ENCODE measurements at regions not wholly inside any gene's neighbourhood (a gene's known extent, or its start where the extent isn't known, plus 50 kb on each side); places are given as distances from the start of the nearest gene placed in this dataset.

GRCh38 chr3:115409596-115409995 lies 213.7 kb upstream of the GAP43 start:
- TF ChIP-seq, protein P1, sequence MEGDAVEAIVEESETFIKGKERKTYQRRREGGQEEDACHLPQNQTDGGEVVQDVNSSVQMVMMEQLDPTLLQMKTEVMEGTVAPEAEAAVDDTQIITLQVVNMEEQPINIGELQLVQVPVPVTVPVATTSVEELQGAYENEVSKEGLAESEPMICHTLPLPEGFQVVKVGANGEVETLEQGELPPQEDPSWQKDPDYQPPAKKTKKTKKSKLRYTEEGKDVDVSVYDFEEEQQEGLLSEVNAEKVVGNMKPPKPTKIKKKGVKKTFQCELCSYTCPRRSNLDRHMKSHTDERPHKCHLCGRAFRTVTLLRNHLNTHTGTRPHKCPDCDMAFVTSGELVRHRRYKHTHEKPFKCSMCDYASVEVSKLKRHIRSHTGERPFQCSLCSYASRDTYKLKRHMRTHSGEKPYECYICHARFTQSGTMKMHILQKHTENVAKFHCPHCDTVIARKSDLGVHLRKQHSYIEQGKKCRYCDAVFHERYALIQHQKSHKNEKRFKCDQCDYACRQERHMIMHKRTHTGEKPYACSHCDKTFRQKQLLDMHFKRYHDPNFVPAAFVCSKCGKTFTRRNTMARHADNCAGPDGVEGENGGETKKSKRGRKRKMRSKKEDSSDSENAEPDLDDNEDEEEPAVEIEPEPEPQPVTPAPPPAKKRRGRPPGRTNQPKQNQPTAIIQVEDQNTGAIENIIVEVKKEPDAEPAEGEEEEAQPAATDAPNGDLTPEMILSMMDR (IDR thresholded peaks at IDR 0.05) = no peak
- TF ChIP-seq POLR2A (IDR thresholded peaks at IDR 0.05) = no peak

Data from heart left ventricle (tissue), 13 donors.